ENCODE measurements at regions not wholly inside any gene's neighbourhood (a gene's known extent, or its start where the extent isn't known, plus 50 kb on each side); places are given as distances from the start of the nearest gene placed in this dataset.
A peak's percentile ranks its signal among the peaks of the same experiment; 100 is the strongest.
"Not testable (repeated sequence)": the region's sequence is repeated elsewhere in the genome, so short reads cannot be mapped to it uniquely, and the experiment has no call there.

DNA sequence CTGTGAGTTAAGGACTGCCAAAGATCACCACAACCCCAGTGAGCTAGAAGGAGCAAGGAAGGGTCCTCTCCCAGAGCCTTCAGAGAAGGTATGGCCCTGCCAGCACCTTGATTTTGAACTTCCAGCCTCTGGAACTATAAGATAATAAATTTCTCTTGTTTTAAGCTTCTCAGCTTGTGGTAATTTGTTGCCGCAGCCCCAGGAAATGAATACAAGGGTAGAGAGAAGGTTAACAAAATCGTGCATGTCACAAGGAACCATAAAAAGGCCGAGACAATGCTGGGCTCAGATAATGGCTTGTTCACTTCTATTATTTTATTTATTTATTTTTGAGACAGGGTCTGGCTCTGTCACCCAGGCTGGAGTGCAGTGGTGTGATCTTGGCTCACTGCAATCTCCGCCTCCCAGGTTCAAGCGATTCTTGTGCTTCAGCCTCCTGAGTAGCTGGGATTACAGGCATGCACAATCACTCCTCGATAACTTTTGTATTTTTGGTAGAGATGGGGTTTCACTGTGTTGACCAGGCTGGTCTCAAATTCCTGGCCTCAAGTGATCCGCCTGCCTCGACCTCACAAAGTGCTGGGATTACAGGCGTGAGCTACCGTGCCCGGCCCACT lies 71.5 kb downstream of the WSB1 start:
- not testable (repeated sequence) for H3K9me3 ChIP-seq (replicated peaks); H3K27ac ChIP-seq; H3K4me3 ChIP-seq; DNase-seq; H3K4me1 ChIP-seq; H3K36me3 ChIP-seq
- 0 out of 2 replicates have a peak, but pooled peaks cover 12% of the 10 kb centered on the region for H3K27me3 ChIP-seq

GRCh38 chr17:27366437-27366836 lies 72.5 kb downstream of the WSB1 start:
- Histone ChIP-seq H3K4me3 (no peak overlapping the region), H3K4me1 (no peaks in the 10 kb centered on the region), H3K9me3 (replicated peaks) (peaks cover 12% of the 10 kb centered on the region), H3K27ac (no peak overlapping the region), H3K36me3 (no peaks in the 10 kb centered on the region), H3K27me3 (0 out of 2 replicates have a peak, but pooled peaks cover 11% of the 10 kb centered on the region)
- no peak for DNase-seq

DNA sequence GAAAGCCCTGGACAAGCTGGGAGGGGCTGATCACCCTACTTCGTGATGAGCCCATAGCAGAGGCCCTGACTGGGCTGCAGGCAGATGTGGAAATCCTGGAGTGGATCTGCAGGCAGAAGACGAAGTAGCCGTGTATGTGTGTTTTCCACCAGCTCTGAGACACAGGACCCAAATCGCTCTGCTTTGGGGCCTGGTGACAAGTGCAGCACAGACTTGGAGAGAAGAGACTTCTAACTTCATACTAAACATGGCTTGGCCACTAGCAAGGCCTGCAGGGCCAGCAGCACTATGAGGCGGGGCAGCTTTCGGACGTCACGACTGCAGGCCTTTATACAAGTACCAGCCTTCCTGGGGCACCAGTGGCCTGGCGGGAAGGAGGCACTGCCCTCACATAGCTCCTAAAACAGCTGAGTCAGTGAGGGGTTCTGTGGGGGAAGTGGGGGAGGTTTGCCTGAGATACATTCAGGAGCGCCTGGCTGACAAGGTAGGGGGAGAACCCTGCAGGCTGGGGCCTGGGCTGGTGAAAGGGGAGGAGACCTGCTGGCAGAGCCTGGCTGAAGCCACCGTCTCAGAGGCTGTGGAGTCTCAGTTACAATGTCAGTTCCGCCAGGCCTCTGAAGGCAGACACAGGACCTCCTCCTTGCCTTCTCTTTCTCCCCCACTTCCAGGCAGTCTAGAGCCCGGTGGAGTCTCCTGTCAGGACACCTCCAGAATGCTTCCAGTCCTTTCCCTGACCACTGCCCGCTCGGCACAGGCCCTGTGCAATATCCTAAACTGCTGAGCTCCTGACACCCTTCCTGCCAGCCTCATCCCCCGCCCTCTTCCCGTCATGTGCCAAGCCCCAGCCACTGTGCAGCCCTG lies 73.4 kb downstream of the WSB1 start:
- no peak overlapping the region for H3K4me3 ChIP-seq
- no peak for DNase-seq
- no peaks in the 10 kb centered on the region for H3K4me1 ChIP-seq
- no peaks in the 10 kb centered on the region for H3K36me3 ChIP-seq
- H3K27ac ChIP-seq = no peak overlapping the region
- H3K9me3 ChIP-seq (replicated peaks) = peaks cover 13% of the 10 kb centered on the region
- 0 out of 2 replicates have a peak, but pooled peaks cover 5% of the 10 kb centered on the region for H3K27me3 ChIP-seq

GRCh38 chr17:27368151-27368795 lies 74.4 kb downstream of the WSB1 start:
- Histone ChIP-seq H3K27me3 (0 out of 2 replicates have a peak, but pooled peaks cover 3% of the 10 kb centered on the region), H3K36me3 (no peaks in the 10 kb centered on the region), H3K4me1 (no peaks in the 10 kb centered on the region), H3K4me3 (no peak overlapping the region), H3K27ac (no peak overlapping the region), H3K9me3 (replicated peaks) (peaks cover 14% of the 10 kb centered on the region)
- no peak for DNase-seq

DNA sequence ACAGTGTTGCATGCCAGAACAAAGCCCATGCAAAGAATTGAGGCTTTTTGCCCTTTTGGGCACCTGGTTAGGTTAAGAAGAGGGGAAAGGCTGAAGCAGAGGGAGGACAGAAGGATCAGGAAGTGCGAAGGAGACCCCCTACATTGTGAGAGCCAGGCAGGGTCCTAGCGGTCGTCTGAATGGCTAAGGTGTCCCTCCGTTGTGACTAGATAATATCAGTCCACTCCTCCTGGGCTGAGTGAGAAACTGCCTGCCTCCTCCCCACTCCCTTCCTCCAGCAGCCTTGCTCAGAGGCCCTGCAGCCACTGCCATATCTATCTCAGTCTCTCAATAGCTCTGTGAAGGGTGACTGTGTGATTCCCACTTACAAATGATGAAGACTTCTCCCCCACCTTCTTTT lies 75.1 kb downstream of the WSB1 start:
- H3K4me3 ChIP-seq = no peak overlapping the region
- H3K9me3 ChIP-seq (replicated peaks) = peaks cover 17% of the 10 kb centered on the region
- no peaks in the 10 kb centered on the region for H3K36me3 ChIP-seq
- no peak overlapping the region for H3K27ac ChIP-seq
- 0 out of 2 replicates have a peak, but pooled peaks cover 3% of the 10 kb centered on the region for H3K27me3 ChIP-seq
- no peak for DNase-seq
- H3K4me1 ChIP-seq = no peaks in the 10 kb centered on the region

DNA sequence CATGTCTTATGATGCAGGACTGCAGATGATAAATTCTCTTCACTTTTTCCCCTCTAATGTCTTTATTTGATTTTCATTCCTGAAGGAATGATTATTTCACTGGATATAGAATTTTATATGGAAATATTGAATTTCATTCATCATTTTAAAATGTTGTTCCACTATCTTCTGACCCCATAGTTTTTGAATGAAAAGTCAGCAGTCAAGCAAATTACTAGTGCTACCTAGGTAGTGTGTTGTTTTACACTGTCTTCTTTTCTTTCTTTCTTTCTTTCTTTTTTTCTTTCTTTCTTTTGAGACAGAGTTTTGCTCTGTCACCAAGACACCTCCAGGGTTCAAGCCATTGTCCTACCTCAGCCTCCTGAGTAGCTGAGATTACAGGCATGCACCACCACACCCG lies 76.9 kb downstream of the WSB1 start:
- Histone ChIP-seq H3K27ac (no peak overlapping the region), H3K36me3 (no peaks in the 10 kb centered on the region), H3K4me3 (no peak overlapping the region), H3K4me1 (no peaks in the 10 kb centered on the region), H3K9me3 (replicated peaks) (peaks cover 17% of the 10 kb centered on the region), H3K27me3 (no peaks in the 10 kb centered on the region; the same call in 1 of the 2 replicates)
- no peak for DNase-seq

- not testable (repeated sequence) for H3K4me1 ChIP-seq, H3K36me3 ChIP-seq, H3K4me3 ChIP-seq, H3K27me3 ChIP-seq, DNase-seq, H3K27ac ChIP-seq
- H3K9me3 ChIP-seq (replicated peaks) = peaks cover 17% of the 10 kb centered on the region
Observed at GRCh38 chr17:27373695-27374094, 79.8 kb downstream of the WSB1 start.

- Histone ChIP-seq H3K4me3 (no peak overlapping the region), H3K36me3 (no peaks in the 10 kb centered on the region), H3K27me3 (no peaks in the 10 kb centered on the region; the same call in 1 of the 2 replicates), H3K27ac (no peak overlapping the region), H3K4me1 (peaks cover 5% of the 10 kb centered on the region), H3K9me3 (replicated peaks) (peaks cover 6% of the 10 kb centered on the region; the same call in 1 of the 2 replicates)
- no peak for DNase-seq
Observed at GRCh38 chr17:27376637-27377547, 79.4 kb upstream of the KSR1 start.

DNA sequence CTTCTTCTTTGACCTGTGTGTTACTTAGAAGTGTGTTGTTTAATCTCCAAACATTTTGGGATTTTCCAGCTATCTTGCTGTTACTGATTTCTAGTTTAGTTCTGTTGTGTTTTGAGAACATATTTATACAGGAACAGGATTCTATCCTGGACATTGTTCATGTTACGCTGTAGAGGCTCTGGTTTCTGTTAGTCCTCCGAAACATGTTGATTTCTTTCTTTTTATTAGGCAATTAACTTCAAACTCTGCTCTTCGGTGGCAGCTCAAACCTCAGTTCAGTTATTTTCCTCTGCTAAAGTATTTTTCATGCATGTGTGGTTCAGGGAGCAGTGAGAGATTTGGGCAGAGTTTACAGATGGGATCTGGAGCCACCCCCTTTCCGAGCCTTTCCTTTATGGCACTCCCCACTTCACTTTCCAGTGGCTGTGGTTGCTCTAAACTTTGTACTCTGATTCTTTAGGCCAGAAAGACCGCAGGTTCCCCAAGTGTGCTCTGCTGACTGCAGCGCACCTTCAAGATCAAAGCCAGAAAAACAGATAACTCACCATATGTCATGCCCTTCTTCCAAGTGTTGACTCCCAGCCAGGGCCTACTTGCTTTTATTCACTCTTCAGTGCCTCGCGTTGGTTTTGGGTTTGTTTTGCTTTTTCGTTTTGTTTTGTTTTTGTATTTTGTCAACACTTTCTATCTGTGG lies 77.6 kb upstream of the KSR1 start:
- Histone ChIP-seq H3K27ac (no peak overlapping the region), H3K27me3 (no peaks in the 10 kb centered on the region; the same call in 1 of the 2 replicates), H3K4me3 (no peak overlapping the region), H3K4me1 (peaks cover 8% of the 10 kb centered on the region), H3K36me3 (no peaks in the 10 kb centered on the region), H3K9me3 (replicated peaks) (no peaks in the 10 kb centered on the region)
- no peak for DNase-seq

DNA sequence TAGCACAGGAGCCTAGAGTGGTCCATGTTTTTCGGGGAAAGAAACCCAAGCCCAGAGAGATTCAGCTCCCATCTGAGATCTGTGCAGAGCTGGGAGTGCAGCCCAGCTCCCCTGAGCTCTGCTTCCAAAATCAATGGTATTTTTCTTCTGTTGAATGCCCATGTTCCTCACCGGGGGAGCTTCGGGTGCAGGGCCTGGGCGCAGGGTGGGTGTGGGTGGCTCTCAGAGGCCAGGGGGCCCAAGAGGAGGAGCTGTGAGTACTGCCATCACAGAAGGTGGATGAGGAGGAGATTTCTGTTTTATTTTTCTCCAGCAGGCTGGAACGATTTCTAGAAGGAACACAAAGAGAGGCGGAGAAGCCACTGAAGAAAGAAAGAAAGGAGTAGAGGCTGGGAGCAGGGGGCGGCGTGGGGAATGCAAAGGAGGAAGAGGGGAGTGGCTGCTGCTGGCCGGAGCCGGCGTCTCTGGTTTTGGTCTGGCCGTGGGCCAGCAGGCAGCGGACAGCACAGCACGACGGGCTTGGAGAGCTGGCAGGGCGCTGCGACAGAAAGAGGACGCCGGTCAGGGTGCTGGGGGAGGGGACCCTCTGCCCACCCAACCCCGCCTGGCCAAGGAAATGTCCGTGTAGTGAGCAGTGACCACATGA lies 76.2 kb upstream of the KSR1 start:
- peak; percentile 60 to 69 for DNase-seq
- H3K27ac ChIP-seq = no peak overlapping the region

DNA sequence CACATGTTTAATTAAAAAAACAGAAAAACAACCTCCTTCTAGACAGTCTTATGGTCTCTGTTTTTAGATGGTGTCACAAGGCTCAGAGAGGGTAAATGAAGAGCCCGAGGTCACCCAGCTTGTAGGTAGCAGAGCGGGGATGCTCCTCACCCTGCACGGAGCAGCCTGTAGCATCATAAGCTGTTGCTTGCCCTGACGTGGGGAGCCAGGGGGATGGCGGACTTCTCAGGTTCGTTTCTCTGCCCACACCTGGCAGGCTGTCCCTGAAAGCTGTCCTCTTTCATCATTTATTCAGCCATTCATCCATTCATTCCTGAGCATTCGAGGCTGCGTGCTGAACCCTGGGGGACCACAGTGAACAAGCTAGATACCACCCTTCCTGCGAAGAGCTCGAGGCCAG lies 75.7 kb upstream of the KSR1 start:
- DNase-seq = no peak
- Histone ChIP-seq H3K27ac (no peak overlapping the region), H3K4me1 (peaks cover 19% of the 10 kb centered on the region), H3K27me3 (no peaks in the 10 kb centered on the region; the same call in 1 of the 2 replicates), H3K36me3 (no peaks in the 10 kb centered on the region), H3K9me3 (replicated peaks) (no peaks in the 10 kb centered on the region), H3K4me3 (peak overlapping the region; percentile 36)

More for the DNA sequence above, 76.2 kb upstream of the KSR1 start:
- Histone ChIP-seq H3K4me3 (peak overlapping the region; percentile 36), H3K27me3 (no peaks in the 10 kb centered on the region; the same call in 1 of the 2 replicates), H3K4me1 (peaks cover 18% of the 10 kb centered on the region), H3K36me3 (no peaks in the 10 kb centered on the region), H3K9me3 (replicated peaks) (no peaks in the 10 kb centered on the region)

DNA sequence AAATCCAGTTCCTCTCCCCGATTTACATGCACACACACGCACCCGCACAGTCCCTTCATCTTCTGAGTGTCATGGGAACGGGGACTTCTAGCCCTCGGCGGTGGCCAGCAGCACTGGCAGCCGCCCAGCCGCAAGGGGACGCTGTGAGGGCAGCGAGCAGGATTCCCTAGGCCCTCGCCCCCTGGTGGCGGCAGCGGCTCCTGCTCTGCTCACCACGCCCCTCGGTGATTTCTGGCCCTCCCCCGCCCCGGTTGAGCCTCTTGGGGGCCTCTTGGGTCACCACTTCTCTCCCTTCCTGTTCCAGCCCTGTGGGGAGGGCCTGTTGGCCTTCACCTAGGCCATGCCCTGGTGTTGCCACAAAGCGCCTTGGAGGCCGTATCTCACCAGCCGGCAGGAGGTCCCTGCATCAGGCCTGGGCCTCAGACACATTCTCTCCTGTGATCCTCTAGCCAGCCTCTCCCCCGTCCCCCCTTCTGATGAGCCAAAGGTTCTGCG lies 75.2 kb upstream of the KSR1 start:
- no peaks in the 10 kb centered on the region for H3K9me3 ChIP-seq (replicated peaks)
- no peak overlapping the region for H3K27ac ChIP-seq
- peak; percentile 81 to 87 for DNase-seq
- no peak overlapping the region for H3K4me3 ChIP-seq
- no peaks in the 10 kb centered on the region; the same call in 1 of the 2 replicates for H3K27me3 ChIP-seq
- H3K4me1 ChIP-seq = peaks cover 19% of the 10 kb centered on the region
- H3K36me3 ChIP-seq = no peaks in the 10 kb centered on the region

DNA sequence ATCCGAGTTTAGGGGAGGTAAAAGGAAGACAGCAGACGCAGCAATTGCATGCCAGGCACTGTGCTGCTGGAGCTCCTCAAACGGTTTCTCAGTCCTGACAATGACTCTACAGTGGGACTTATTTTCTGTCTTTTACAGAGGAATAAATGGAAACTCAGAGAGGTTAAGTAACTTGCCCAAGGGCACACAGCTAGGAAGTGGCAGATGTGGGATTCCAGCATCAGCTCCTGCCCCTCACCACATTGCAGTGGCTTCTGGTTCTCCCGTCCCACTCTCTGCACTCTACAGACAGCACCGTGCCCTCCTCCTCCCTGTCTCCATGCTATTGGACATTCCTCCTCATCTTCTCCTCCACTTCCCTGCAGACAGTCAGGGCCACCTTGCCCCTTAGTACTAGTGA lies 74.2 kb upstream of the KSR1 start:
- Histone ChIP-seq H3K27me3 (no peaks in the 10 kb centered on the region; the same call in 1 of the 2 replicates), H3K4me1 (peaks cover 19% of the 10 kb centered on the region), H3K27ac (no peak overlapping the region), H3K36me3 (no peaks in the 10 kb centered on the region), H3K4me3 (no peak overlapping the region), H3K9me3 (replicated peaks) (no peaks in the 10 kb centered on the region)
- no peak for DNase-seq

Measured in SJCRH30 (cell line).